Tibial artery (tissue), 4 donors: ENCODE measurements at regions not wholly inside any gene's neighbourhood (a gene's known extent, or its start where the extent isn't known, plus 50 kb on each side); places are given as distances from the start of the nearest gene placed in this dataset.

Source experiments
- DNase-seq, 2 donors: peaks; one replicate each; pipeline ENCODE4 v3.0.0-alpha.2; 2019
- H3K27ac ChIP-seq, 2 donors: fragments of 200-600 bp; sonication (generic) in 1 of 2; 1 replicate in 1 of 2; 2 replicates in 1 of 2; pipeline ENCODE4 v1.5.1; 2018 to 2019; ENCODE audit warnings: mild to moderate bottlenecking in 1 of 2
- H3K27me3 ChIP-seq, 2 donors: fragments of 200-600 bp; sonication (generic) in 1 of 2; one replicate each; pipeline versions ENCODE4 v1.5.1 to v1.6.0; 2016 to 2019
- H3K36me3 ChIP-seq, 3 donors: fragments of 200-600 bp; sonication (generic) in 2 of 3; one replicate each; pipeline ENCODE4 v1.5.1; 2016 to 2019; ENCODE audit warnings: mild to moderate bottlenecking in 2 of 3
- H3K4me1 ChIP-seq, 4 donors: fragments of 200-600 bp; sonication (generic) in 2 of 4; 1 replicate in 3 of 4; 2 replicates in 1 of 4; pipeline ENCODE4 v1.5.1; 2016 to 2019
- H3K4me3 ChIP-seq, 2 donors: fragments of 200-600 bp; sonication (generic) in 1 of 2; 1 replicate in 1 of 2; 2 replicates in 1 of 2; pipeline ENCODE4 v1.5.1; 2018 to 2019; ENCODE audit warnings: mild to moderate bottlenecking in 2 of 2
- H3K9me3 ChIP-seq, 3 donors: fragments of 200-600 bp; sonication (generic) in 1 of 3; one replicate each; pipeline ENCODE4 v1.5.1; 2016 to 2019
- intact Hi-C: fragments of 100-400 bp; cut with DNase I; formaldehyde crosslinking; loops from one replicate; pipeline ENCODE4 v1.15.0; 2023; ENCODE audit warnings: low total_unique reads
- TF ChIP-seq, protein P1 (sequence below), 2 experiments: fragments of 200-600 bp in 1 of 2; fragments of 450-650 bp in 1 of 2; IDR thresholded peaks; one replicate each; pipeline ENCODE4 v1.5.1; 2017 to 2019; ENCODE audit warnings: antibody characterized with exemption in 2 of 2, mild to moderate bottlenecking in 1 of 2, moderate library complexity in 1 of 2

DNA sequence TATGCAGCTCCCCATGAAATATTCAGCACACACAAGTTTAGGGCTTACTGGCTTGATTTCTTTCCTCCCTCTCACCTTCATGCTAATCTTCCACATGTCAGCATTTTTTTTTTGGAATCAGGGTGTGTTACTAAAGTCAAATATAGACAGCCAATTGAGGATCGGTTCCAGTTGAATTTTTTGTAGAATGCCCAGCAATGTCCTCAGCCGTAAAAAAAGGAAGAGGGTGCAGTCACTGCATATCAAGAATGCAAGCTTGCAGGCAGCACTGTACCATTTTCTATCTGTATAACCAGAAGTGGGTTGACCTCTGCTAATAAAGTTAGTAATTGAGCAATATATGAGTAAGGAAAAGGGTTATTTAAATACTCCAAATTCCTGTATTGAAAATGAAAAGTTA, 51.4 kb upstream of the CHMP2B start:
- H3K9me3 ChIP-seq = no peaks in the 10 kb centered on the region
- no peak overlapping the region for H3K4me3 ChIP-seq
- DNase-seq = no peak
- TF ChIP-seq, protein P1, sequence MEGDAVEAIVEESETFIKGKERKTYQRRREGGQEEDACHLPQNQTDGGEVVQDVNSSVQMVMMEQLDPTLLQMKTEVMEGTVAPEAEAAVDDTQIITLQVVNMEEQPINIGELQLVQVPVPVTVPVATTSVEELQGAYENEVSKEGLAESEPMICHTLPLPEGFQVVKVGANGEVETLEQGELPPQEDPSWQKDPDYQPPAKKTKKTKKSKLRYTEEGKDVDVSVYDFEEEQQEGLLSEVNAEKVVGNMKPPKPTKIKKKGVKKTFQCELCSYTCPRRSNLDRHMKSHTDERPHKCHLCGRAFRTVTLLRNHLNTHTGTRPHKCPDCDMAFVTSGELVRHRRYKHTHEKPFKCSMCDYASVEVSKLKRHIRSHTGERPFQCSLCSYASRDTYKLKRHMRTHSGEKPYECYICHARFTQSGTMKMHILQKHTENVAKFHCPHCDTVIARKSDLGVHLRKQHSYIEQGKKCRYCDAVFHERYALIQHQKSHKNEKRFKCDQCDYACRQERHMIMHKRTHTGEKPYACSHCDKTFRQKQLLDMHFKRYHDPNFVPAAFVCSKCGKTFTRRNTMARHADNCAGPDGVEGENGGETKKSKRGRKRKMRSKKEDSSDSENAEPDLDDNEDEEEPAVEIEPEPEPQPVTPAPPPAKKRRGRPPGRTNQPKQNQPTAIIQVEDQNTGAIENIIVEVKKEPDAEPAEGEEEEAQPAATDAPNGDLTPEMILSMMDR (IDR thresholded peaks at IDR 0.05) = no peak
- H3K4me1 ChIP-seq = no peaks in the 10 kb centered on the region
- no peaks in the 10 kb centered on the region for H3K36me3 ChIP-seq
- intact Hi-C loops = no loop called here
- H3K27ac ChIP-seq = no peak overlapping the region
- H3K27me3 ChIP-seq = no peaks in the 10 kb centered on the region

DNA sequence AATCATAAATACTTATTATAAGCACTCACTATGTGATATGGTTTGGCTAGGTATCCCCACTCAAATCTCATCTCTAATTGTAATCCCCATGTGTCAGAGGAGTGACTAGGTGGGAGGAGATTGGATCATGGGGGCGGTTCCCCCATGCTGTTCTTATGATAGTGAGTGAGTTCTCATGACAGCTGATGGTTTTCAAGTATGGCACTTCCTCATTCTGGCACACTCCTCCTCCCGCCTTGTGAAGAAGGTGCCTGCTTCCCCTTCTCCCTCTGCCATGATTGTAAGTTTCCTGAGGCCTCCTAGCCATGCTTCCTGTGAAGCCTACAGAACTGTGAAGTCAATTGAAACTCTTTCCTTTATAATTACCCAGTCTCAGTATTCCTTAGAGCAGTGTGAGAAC, 53.3 kb upstream of the CHMP2B start:
- Histone ChIP-seq H3K9me3 (no peaks in the 10 kb centered on the region), H3K27me3 (no peaks in the 10 kb centered on the region), H3K27ac (no peak overlapping the region), H3K4me3 (no peak overlapping the region), H3K36me3 (no peaks in the 10 kb centered on the region), H3K4me1 (no peaks in the 10 kb centered on the region)
- no peak for DNase-seq
- intact Hi-C loops = no loop called here
- TF ChIP-seq, protein P1 (IDR thresholded peaks at IDR 0.05) = no peak

DNA sequence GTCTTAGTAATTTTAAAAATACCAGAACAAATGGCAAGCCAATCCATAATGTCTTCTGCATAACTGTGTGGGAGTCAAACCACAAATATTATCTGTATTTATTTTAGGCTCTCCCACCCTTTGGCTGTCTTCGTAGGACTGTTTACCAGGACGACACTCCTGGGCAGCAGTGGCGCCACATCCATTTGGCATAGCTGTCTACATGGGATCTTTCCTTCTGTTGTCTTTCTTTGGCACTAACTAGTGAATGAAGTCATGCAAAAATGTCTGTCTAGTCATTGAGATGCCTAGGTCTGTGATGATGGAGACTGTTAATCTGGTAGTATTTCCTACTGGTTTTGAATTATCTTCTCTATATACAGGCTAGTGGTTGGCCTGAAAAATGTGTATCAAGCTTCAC, 54.0 kb upstream of the CHMP2B start:
- Histone ChIP-seq H3K4me3 (no peak overlapping the region), H3K27me3 (no peaks in the 10 kb centered on the region), H3K36me3 (no peaks in the 10 kb centered on the region), H3K4me1 (peaks cover 0 to 3% (median 0%) of the 10 kb centered on the region in 4 donors), H3K27ac (no peak overlapping the region), H3K9me3 (no peaks in the 10 kb centered on the region)
- no peak for DNase-seq
- intact Hi-C loops = no loop called here
- TF ChIP-seq, protein P1 (IDR thresholded peaks at IDR 0.05) = no peak

DNA sequence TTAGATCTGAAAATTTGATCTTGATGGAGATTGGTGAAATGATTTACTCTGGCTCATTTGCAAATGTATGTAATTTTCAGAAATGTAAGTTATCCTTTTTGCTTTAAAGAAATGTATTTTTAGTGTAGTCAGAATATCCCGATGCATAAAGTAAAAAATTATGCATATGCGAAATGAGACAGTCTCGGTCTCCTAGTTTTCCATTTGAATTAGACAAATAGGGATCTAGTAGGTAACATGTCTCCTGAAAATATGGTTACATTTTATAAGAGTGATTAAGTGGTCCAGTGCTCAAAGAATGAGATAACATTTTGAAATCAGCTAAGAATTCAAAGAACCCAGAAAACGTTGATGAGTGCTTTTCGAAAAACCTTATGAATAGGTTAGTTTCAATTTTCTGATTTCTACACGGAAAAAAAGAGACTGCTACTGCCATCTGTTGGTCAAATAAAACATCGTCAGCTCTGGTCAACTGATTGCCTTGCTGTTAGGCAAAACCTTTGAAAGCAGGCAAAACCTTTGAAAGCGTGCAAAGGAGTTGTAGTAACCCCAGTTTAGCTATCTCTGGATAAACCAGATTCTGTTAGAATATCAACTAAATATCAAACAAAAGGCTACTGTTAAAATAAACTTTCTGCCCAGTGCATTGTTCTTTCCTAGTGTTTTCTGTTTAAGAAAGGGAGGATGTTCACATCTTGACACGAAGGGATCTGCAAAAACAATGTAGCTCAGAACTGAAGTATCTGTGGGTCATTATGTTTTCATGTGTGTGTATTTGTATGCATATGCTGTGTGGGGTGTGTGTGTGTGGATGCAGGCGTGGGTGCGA, 59.3 kb upstream of the CHMP2B start:
- Histone ChIP-seq H3K9me3 (no peaks in the 10 kb centered on the region), H3K4me3 (peak overlapping the region; percentile 25 to 27), H3K27ac (no peak overlapping the region), H3K36me3 (no peaks in the 10 kb centered on the region), H3K27me3 (no peaks in the 10 kb centered on the region), H3K4me1 (peaks cover 0 to 5% (median 0%) of the 10 kb centered on the region in 4 donors)
- DNase-seq = no peak
- TF ChIP-seq, protein P1 (IDR thresholded peaks at IDR 0.05) = peak; percentile 59 to 66
- intact Hi-C loops = loop anchor here (5.0 to 10.0 kb wide), 2 partner anchors 83 to 396 kb away; no protein-coding TSS in a partner anchor

DNA sequence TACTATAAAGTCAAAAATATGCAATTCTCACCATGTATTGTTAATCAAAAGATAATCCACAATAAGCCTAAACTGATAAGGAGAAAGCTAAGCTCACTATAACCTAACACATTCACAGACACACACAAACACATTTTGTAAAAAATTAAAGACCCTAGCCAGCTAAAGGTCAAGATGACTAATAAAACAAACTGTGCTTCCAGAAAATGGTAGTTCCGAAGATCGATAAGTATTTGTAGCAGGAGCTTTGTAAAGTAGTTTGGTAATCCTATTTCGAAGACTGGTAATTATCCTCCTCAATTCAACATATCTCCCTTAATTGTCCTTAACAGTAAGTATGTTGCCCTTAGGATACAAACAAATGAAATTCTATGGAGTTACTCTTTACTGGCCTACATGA, 62.9 kb upstream of the CHMP2B start:
- intact Hi-C loops = loop anchor here (10.0 kb wide), 1 partner anchor 79 kb away; no protein-coding TSS in a partner anchor
- Histone ChIP-seq H3K36me3 (no peaks in the 10 kb centered on the region), H3K27ac (no peak overlapping the region), H3K4me1 (peaks cover 0 to 5% (median 0%) of the 10 kb centered on the region in 4 donors), H3K9me3 (no peaks in the 10 kb centered on the region), H3K4me3 (no peak overlapping the region), H3K27me3 (no peaks in the 10 kb centered on the region)
- no peak for DNase-seq
- TF ChIP-seq, protein P1 (IDR thresholded peaks at IDR 0.05) = no peak
